Pulmonary artery endothelial cell (primary cell): ENCODE measurements at regions not wholly inside any gene's neighbourhood (a gene's known extent, or its start where the extent isn't known, plus 50 kb on each side); places are given as distances from the start of the nearest gene placed in this dataset.
"Not testable (repeated sequence)": the region's sequence is repeated elsewhere in the genome, so short reads cannot be mapped to it uniquely, and the experiment has no call there.

Experiments used
- DNase-seq: peaks from one replicate; pipeline ENCODE4 v3.0.0-alpha.2; 2011; ENCODE audit warnings: low read depth, low spot score

DNA sequence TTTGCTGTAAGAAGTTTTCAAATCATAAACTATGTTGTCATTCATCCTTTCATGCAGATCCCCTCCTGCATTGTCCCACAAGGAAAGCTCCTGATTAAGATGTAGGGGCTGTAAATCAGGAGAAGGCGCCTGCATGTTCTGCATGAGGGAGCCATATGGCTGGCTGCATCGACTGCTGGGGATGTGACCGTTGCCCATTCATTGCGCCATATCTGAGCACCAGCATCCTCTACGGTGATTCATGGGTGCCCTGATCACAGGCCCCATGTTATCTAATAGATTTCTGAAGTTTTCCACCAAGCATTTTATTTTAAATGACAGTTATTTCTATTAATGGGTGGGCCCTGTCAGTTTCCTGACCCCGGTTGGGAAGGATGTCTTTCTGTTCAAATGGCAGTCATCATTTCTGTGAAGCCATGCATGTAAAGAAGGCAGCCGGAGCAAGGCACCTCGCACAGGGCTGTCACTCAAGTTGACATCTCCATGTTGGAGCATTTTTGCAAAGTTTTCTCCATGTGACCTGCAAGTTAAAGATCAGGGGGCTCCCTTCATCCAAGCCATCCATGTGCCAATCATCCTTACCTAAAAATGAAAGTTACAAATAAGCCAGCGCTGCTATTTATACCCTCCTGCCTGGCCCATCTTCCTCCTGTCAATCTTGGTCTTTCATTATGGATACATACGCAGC, 128.8 kb downstream of the TEX36 start:
- DNase-seq, result no peak

- DNase-seq, result no peak
Measured at GRCh38 chr10:125553091-125553490, 129.9 kb downstream of the TEX36 start.

GRCh38 chr10:125551247-125551646, 131.7 kb downstream of the TEX36 start:
- no peak for DNase-seq

DNA sequence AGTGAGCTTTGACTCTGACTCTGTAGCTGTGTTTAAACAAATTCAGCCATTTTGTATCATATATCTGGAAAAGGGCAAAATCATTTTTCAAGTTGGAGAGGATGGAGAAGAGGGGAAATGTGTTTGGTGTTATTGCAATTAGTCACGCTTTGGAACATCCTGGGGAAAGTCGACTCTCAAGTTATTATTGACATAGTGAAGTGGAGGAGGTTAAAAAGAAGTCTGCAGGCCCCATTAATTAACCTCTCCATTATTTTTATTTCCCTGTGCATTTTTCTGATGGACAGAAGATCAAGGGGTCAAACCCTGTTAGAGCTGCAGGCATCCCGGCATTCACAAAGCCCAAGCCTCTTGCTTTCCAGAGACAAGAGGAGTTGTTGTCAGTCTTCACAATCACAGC, 132.6 kb downstream of the TEX36 start:
- peak; percentile 33 for DNase-seq

- no peak for DNase-seq
Measured at GRCh38 chr10:125549653-125550052, 133.3 kb downstream of the TEX36 start.

- no peak for DNase-seq
Measured at GRCh38 chr10:125548878-125549277, 134.1 kb downstream of the TEX36 start.

- DNase-seq, result no peak
Measured at GRCh38 chr10:125548356-125548755, 134.6 kb downstream of the TEX36 start.

DNA sequence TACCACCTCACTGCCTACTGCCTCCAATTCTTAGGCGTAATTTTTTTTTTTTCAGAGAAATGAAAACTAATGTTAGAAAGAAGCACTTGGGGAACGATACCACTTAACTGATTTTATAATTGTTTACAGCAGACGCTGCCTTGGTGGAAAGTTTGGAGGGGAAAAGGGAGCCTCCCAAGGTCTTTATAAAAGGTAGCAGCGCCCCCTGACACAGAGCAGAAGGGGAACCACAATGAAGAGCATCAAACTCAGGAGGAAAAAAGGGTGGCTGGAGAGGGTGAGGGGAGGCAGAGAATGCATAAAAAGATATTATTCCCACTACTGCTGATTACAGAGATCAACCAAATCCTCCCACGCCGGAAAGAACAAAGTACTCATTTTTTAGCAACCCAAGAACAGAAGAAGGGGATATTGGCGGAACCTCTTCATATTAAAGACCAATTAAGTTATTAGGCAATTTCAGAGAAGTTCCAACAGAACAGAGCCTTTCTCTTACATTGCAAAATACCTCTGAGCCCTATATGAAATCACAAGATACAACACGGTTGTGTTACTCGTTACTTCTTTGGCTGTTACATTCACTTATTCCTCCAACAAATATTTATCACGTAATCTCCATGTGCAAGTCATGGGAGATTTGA, 135.8 kb downstream of the TEX36 start:
- DNase-seq, result no peak

DNA sequence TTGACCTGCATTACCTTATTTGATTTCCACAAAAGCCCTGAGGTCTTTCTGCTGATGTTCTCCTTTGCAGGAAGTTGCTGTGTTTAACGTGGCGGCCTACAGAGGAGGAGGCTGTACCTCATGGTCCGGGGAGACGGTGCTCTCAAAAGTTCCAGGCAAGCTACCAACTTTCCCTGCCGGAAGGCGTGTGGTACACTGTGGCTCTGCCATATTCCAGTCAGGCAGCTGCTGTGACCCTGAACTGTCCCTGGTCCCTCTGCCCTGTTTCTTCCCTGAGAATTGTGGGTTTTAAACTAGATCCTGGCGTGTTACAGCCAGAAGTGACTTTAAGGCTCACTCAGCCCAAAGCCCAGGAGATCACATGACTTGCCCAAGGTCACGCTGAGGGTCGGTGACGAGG, 139.2 kb downstream of the TEX36 start:
- no peak for DNase-seq

GRCh38 chr10:125538947-125539731, 143.8 kb downstream of the TEX36 start:
- no peak for DNase-seq

- DNase-seq, result no peak
Measured at GRCh38 chr10:125536236-125536635, 146.7 kb downstream of the TEX36 start.

- no peak for DNase-seq
Measured at GRCh38 chr10:125535559-125535958, 147.4 kb downstream of the TEX36 start.

GRCh38 chr10:125534515-125534914, 148.4 kb downstream of the TEX36 start:
- DNase-seq, result no peak

- no peak for DNase-seq
Measured at GRCh38 chr10:125533866-125534265, 149.1 kb downstream of the TEX36 start.

GRCh38 chr10:125531465-125531864, 151.5 kb downstream of the TEX36 start:
- no peak for DNase-seq

- DNase-seq, result no peak
Measured at GRCh38 chr10:125523347-125523746, 159.6 kb downstream of the TEX36 start.

GRCh38 chr10:125521721-125522680, 161.0 kb downstream of the TEX36 start:
- no peak for DNase-seq

DNA sequence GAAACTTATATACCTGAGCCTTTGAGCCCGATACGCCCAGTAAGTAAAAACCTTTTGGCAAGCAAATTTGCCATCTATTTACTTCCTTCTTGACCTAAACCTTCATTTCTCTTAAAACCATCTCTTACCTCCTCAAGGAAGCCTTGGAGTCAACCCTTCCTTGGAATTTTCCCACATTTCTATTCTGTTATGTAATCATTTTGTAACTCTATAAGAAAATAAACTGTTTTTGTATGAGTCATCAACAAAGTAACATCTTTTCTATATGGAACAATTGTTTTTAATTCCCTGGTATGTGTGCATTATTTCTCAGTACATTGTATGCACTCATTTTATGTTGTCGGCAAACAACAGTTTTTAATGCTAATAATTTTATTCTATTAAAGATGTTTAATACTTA, 162.0 kb downstream of the TEX36 start:
- DNase-seq, result no peak

DNA sequence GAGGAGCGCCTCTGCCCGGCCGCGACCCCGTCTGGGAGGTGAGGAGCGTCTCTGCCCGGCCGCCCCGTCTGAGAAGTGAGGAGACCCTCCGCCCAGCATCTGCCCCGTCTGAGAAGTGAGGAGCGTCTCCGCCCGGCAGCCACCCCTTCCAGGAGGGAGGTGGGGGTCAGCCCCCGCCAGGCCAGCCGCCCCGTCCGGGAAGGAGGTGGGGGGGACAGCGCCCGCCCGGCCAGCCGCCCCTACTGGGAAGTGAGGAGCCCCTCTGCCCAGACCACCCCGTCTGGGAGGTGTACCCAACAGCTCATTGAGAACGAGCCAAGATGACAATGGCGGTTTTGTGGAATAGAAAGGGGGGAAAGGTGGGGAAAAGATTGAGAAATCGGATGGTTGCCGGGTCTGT, 164.6 kb downstream of the TEX36 start:
- not testable (repeated sequence) for DNase-seq

DNA sequence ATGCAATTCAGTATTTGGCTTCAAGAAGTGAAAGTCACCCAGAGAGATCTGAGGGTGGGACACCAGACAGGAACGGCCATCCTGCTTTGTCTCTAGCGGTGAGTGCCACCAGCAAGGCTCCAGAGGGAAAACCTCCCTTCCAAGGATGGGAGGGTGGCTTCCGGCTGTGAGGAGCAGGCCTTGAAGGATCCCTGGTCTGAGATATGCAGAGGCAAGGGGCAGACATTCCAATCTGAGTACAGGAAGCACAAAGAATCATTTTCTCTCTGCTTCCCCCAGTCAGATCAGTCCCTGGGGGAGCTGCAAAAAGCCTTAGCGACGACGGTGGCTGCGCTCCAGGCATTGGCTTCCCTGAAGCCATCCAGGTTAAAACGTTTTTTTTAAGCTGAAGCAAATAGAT, 167.4 kb downstream of the TEX36 start:
- DNase-seq, result no peak
